ENCODE measurements at regions not wholly inside any gene's neighbourhood (a gene's known extent, or its start where the extent isn't known, plus 50 kb on each side); places are given as distances from the start of the nearest gene placed in this dataset.

- TF ChIP-seq CTCF (IDR thresholded peaks at IDR 0.05) (no peak), POLR2A (IDR thresholded peaks at IDR 0.05) (no peak)
- H3K9me3 ChIP-seq = no peaks in the 10 kb centered on the region
- intact Hi-C loops (cut with DNase I) = no loop called here
- no peak for DNase-seq
- peaks cover 0 to 3% (median 0%) of the 10 kb centered on the region in 3 donors for H3K4me1 ChIP-seq
- H3K4me3 ChIP-seq = no peak overlapping the region
- no peak overlapping the region for H3K27ac ChIP-seq
- no peaks in the 10 kb centered on the region for H3K36me3 ChIP-seq
- no peaks in the 10 kb centered on the region for H3K27me3 ChIP-seq
These were observed 298.2 kb upstream of the MARCKS start for GRCh38 chr6:113558966-113559365.

- TF ChIP-seq POLR2A (IDR thresholded peaks at IDR 0.05) (no peak), CTCF (IDR thresholded peaks at IDR 0.05) (no peak)
- no peak overlapping the region for H3K4me3 ChIP-seq
- no peak for DNase-seq
- H3K36me3 ChIP-seq = no peaks in the 10 kb centered on the region
- no peaks in the 10 kb centered on the region for H3K27me3 ChIP-seq
- peaks cover 0 to 3% (median 0%) of the 10 kb centered on the region in 3 donors for H3K4me1 ChIP-seq
- H3K9me3 ChIP-seq = no peaks in the 10 kb centered on the region
- intact Hi-C loops (cut with DNase I) = no loop called here
- no peak overlapping the region for H3K27ac ChIP-seq
- WGBS, 2 donors = 85 to 100% methylated on average over 1 of the region's 1 CpG
These were observed 296.8 kb upstream of the MARCKS start for GRCh38 chr6:113560376-113560775.

GRCh38 chr6:113560908-113561307 lies 296.2 kb upstream of the MARCKS start:
- H3K27ac ChIP-seq = no peak overlapping the region
- H3K9me3 ChIP-seq = no peaks in the 10 kb centered on the region
- no peak overlapping the region for H3K4me3 ChIP-seq
- peaks cover 0 to 3% (median 0%) of the 10 kb centered on the region in 3 donors for H3K4me1 ChIP-seq
- H3K36me3 ChIP-seq = no peaks in the 10 kb centered on the region
- H3K27me3 ChIP-seq = no peaks in the 10 kb centered on the region
- intact Hi-C loops (cut with DNase I) = no loop called here
- DNase-seq = no peak
- TF ChIP-seq POLR2A (IDR thresholded peaks at IDR 0.05) (no peak), CTCF (IDR thresholded peaks at IDR 0.05) (no peak)

GRCh38 chr6:113562248-113562647 lies 294.9 kb upstream of the MARCKS start:
- TF ChIP-seq CTCF (IDR thresholded peaks at IDR 0.05) (no peak), POLR2A (IDR thresholded peaks at IDR 0.05) (no peak)
- Histone ChIP-seq H3K9me3 (no peaks in the 10 kb centered on the region), H3K4me1 (peaks cover 0 to 3% (median 0%) of the 10 kb centered on the region in 3 donors), H3K4me3 (no peak overlapping the region), H3K27me3 (no peaks in the 10 kb centered on the region), H3K36me3 (no peaks in the 10 kb centered on the region), H3K27ac (no peak overlapping the region)
- intact Hi-C loops (cut with DNase I) = no loop called here
- DNase-seq = no peak
- WGBS, 2 donors = 77 to 90% methylated on average over 2 of the region's 2 CpGs

- H3K36me3 ChIP-seq = no peaks in the 10 kb centered on the region
- no peaks in the 10 kb centered on the region for H3K9me3 ChIP-seq
- no peaks in the 10 kb centered on the region for H3K4me1 ChIP-seq
- H3K27me3 ChIP-seq = no peaks in the 10 kb centered on the region
- intact Hi-C loops (cut with DNase I) = no loop called here
- whole genome bisulfite sequencing, 2 donors = 54 to 60% methylated on average over 11 to 18 of the region's 22 CpGs
- DNase-seq = peak; percentile 14
- H3K27ac ChIP-seq = peak overlapping the region; percentile 37 to 68 (median 58)
- H3K4me3 ChIP-seq = peak overlapping the region in 3 of 4 donors; percentile 13 to 54 (median 19)
- TF ChIP-seq CTCF (IDR thresholded peaks at IDR 0.05) = no peak
- no peak for TF ChIP-seq POLR2A (IDR thresholded peaks at IDR 0.05)
These were observed 292.6 kb upstream of the MARCKS start for GRCh38 chr6:113564371-113565171.

Measured in esophagus squamous epithelium (tissue), 5 donors.